Trophoblast cell (in vitro differentiated cells and primary cell): ENCODE measurements at regions not wholly inside any gene's neighbourhood (a gene's known extent, or its start where the extent isn't known, plus 50 kb on each side); places are given as distances from the start of the nearest gene placed in this dataset.

ENCODE experiments used
- DNase-seq, 2 donors: peaks; one replicate each; pipeline ENCODE4 v3.0.0-alpha.2; 2016
- H2AFZ ChIP-seq: 2 replicates; pipeline ENCODE4 v1.6.1; 2013; ENCODE audit warnings: low read length, moderate library complexity, mild to moderate bottlenecking; ENCODE audit not compliant: insufficient read depth, poor library complexity
- H2AK5ac ChIP-seq: 2 replicates; pipeline ENCODE4 v1.6.1; 2013; ENCODE audit warnings: mild to moderate bottlenecking, low read length
- H2BK120ac ChIP-seq: 2 replicates; pipeline ENCODE4 v1.6.1; 2013; ENCODE audit warnings: low read length, mild to moderate bottlenecking, moderate library complexity; ENCODE audit not compliant: insufficient read depth, poor library complexity
- H2BK12ac ChIP-seq: 2 replicates; pipeline ENCODE4 v1.6.1; 2013; ENCODE audit warnings: mild to moderate bottlenecking, low read length, moderate library complexity
- H2BK5ac ChIP-seq: 2 replicates; pipeline ENCODE4 v1.6.1; 2013; ENCODE audit warnings: low read length, low read depth, moderate library complexity, mild to moderate bottlenecking; ENCODE audit not compliant: poor library complexity
- H3K14ac ChIP-seq: 2 replicates; pipeline ENCODE4 v1.6.1; 2013; ENCODE audit warnings: mild to moderate bottlenecking, low read length
- H3K18ac ChIP-seq: 2 replicates; pipeline ENCODE4 v1.6.1; 2013; ENCODE audit warnings: mild to moderate bottlenecking, low read length
- H3K23ac ChIP-seq: 2 replicates; pipeline ENCODE4 v1.6.1; 2013; ENCODE audit warnings: low read length
- H3K27ac ChIP-seq: 2 replicates; pipeline ENCODE4 v1.5.1; 2013; ENCODE audit warnings: low read depth, mild to moderate bottlenecking, inconsistent platforms, low read length, moderate library complexity
- H3K27me3 ChIP-seq: 2 replicates; pipeline ENCODE4 v1.6.1; 2013; ENCODE audit warnings: inconsistent platforms, mild to moderate bottlenecking, low read length, moderate library complexity; ENCODE audit not compliant: insufficient read depth
- H3K36me3 ChIP-seq, 2 experiments: 1 replicate in 1 of 2; 2 replicates in 1 of 2; pipeline ENCODE4 v1.6.1; 2013; ENCODE audit warnings: low read length in 2 of 2, mild to moderate bottlenecking in 2 of 2, moderate library complexity in 1 of 2; ENCODE audit not compliant: insufficient read depth in 2 of 2, control insufficient read depth in 1 of 2
- H3K4ac ChIP-seq: 2 replicates; pipeline ENCODE4 v1.6.1; 2013; ENCODE audit warnings: low read depth, mild to moderate bottlenecking, low read length, moderate library complexity
- H3K4me1 ChIP-seq, 2 experiments: 1 replicate in 1 of 2; 2 replicates in 1 of 2; pipeline ENCODE4 v1.6.1; 2013; ENCODE audit warnings: low read length in 2 of 2, mild to moderate bottlenecking in 2 of 2, moderate library complexity in 1 of 2; ENCODE audit not compliant: insufficient read depth in 2 of 2, control insufficient read depth in 1 of 2
- H3K4me2 ChIP-seq: 2 replicates; pipeline ENCODE4 v1.6.1; 2013; ENCODE audit warnings: inconsistent platforms, mild to moderate bottlenecking, low read length, moderate library complexity
- H3K4me3 ChIP-seq: 2 replicates; pipeline ENCODE4 v1.5.1; 2013; ENCODE audit warnings: mild to moderate bottlenecking, low read depth, low read length, inconsistent platforms
- H3K79me1 ChIP-seq: one replicate; pipeline ENCODE4 v1.6.1; 2013; ENCODE audit warnings: low read length
- H3K79me2 ChIP-seq: 2 replicates; pipeline ENCODE4 v1.6.1; 2013; ENCODE audit warnings: low read length, mild to moderate bottlenecking; ENCODE audit not compliant: control insufficient read depth, insufficient read depth, poor library complexity
- H3K9ac ChIP-seq: 2 replicates; pipeline ENCODE4 v1.6.1; 2013; ENCODE audit warnings: mild to moderate bottlenecking, low read length
- H3K9me3 ChIP-seq: 2 replicates; pipeline ENCODE4 v1.6.1; 2013; ENCODE audit warnings: low read depth, mild to moderate bottlenecking, control low read depth, inconsistent platforms, low read length; ENCODE audit not compliant: insufficient read depth
- H4K12ac ChIP-seq: 2 replicates; pipeline ENCODE4 v1.6.1; 2013; ENCODE audit warnings: low read depth, mild to moderate bottlenecking, low read length, moderate library complexity
- H4K8ac ChIP-seq: 2 replicates; pipeline ENCODE4 v1.6.1; 2013; ENCODE audit warnings: low read depth, mild to moderate bottlenecking, low read length, moderate library complexity
- H4K91ac ChIP-seq: one replicate; pipeline ENCODE4 v1.6.1; 2013; ENCODE audit warnings: low read depth, mild to moderate bottlenecking, low read length, moderate library complexity
- WGBS: extraction: QIAGEN DNeasy Blood & Tissue Kit; methylation state at CpG from one replicate; pipeline ENCODE4 v1.1.7; 2013; ENCODE audit warnings: missing lambda C conversion rate; ENCODE audit not compliant: insufficient read length, insufficient coverage; ENCODE audit errors: extremely low coverage; 5-methylcytosine and 5-hydroxymethylcytosine counted together

- no peaks in the 10 kb centered on the region for H3K4me1 ChIP-seq
- no peaks in the 10 kb centered on the region for H3K79me2 ChIP-seq
- H3K4me3 ChIP-seq: no peak overlapping the region
- DNase-seq: no peak
- no peak overlapping the region for H3K14ac ChIP-seq
- no peaks in the 10 kb centered on the region for H3K79me1 ChIP-seq
- no peak overlapping the region for H2AFZ ChIP-seq
- H4K12ac ChIP-seq: no peak overlapping the region
- no peak overlapping the region for H3K23ac ChIP-seq
- no peaks in the 10 kb centered on the region for H3K27me3 ChIP-seq
- no peak overlapping the region for H4K91ac ChIP-seq
- no peaks in the 10 kb centered on the region for H3K9me3 ChIP-seq
- no peak overlapping the region for H3K4ac ChIP-seq
- H2BK12ac ChIP-seq: no peak overlapping the region
- H3K27ac ChIP-seq: no peak overlapping the region
- no CpG with 5 or more reads among the region's 3 CpGs for WGBS
- no peak overlapping the region for H2BK120ac ChIP-seq
- H3K36me3 ChIP-seq: no peaks in the 10 kb centered on the region
- no peak overlapping the region for H2AK5ac ChIP-seq
- H4K8ac ChIP-seq: no peak overlapping the region
- no peak overlapping the region for H3K9ac ChIP-seq
- no peak overlapping the region for H3K4me2 ChIP-seq
- no peak overlapping the region for H3K18ac ChIP-seq
- no peak overlapping the region for H2BK5ac ChIP-seq
Measured at GRCh38 chr11:25596701-25597100, 735.2 kb upstream of the ANO3 start.

DNA sequence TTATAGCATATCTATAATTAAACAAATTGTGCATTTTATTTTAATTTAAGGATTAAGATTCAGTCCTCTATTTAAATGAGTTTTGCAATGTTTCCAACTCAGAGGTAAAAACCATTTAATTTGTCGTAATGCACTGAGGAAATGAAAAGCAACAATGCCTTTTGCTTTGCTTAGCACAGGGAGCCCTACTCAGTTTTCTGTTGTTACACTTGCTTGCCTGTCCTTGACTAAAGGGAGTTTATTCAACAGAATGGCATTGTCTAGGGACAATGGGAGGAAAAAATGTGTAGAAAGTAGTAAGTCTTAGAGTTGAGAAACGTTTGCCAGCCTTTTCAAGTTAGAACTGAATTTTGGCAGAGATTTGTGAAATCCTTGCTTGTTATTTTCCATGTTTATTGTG is 734.2 kb upstream of the ANO3 start:
- Histone ChIP-seq H3K23ac (no peak overlapping the region), H2BK120ac (no peak overlapping the region), H3K27ac (no peak overlapping the region), H2BK5ac (no peak overlapping the region), H3K4me1 (no peaks in the 10 kb centered on the region), H3K36me3 (no peaks in the 10 kb centered on the region), H3K79me1 (no peaks in the 10 kb centered on the region), H3K9ac (no peak overlapping the region), H4K12ac (no peak overlapping the region), H3K4me2 (no peak overlapping the region), H3K4me3 (no peak overlapping the region), H4K91ac (no peak overlapping the region), H3K79me2 (no peaks in the 10 kb centered on the region), H2AK5ac (no peak overlapping the region), H2BK12ac (no peak overlapping the region), H3K18ac (no peak overlapping the region), H3K9me3 (no peaks in the 10 kb centered on the region), H3K27me3 (no peaks in the 10 kb centered on the region), H3K14ac (no peak overlapping the region), H3K4ac (no peak overlapping the region), H4K8ac (no peak overlapping the region), H2AFZ (no peak overlapping the region)
- no peak for DNase-seq
- WGBS: no CpG with 5 or more reads among the region's 2 CpGs

- H3K79me2 ChIP-seq: no peaks in the 10 kb centered on the region
- no peaks in the 10 kb centered on the region for H3K36me3 ChIP-seq
- H3K27ac ChIP-seq: no peak overlapping the region
- H2BK12ac ChIP-seq: no peak overlapping the region
- H3K4ac ChIP-seq: no peak overlapping the region
- no peak for DNase-seq
- H2AFZ ChIP-seq: no peak overlapping the region
- H3K79me1 ChIP-seq: no peaks in the 10 kb centered on the region
- H3K4me3 ChIP-seq: no peak overlapping the region
- H2BK120ac ChIP-seq: no peak overlapping the region
- no peak overlapping the region for H2AK5ac ChIP-seq
- H4K91ac ChIP-seq: no peak overlapping the region
- no peak overlapping the region for H3K18ac ChIP-seq
- H3K27me3 ChIP-seq: no peaks in the 10 kb centered on the region
- no peak overlapping the region for H3K23ac ChIP-seq
- H2BK5ac ChIP-seq: no peak overlapping the region
- H3K9ac ChIP-seq: no peak overlapping the region
- H3K14ac ChIP-seq: no peak overlapping the region
- H3K4me1 ChIP-seq: no peaks in the 10 kb centered on the region
- no CpG with 5 or more reads among the region's 2 CpGs for WGBS
- H3K9me3 ChIP-seq: no peaks in the 10 kb centered on the region
- H4K12ac ChIP-seq: no peak overlapping the region
- no peak overlapping the region for H4K8ac ChIP-seq
- no peak overlapping the region for H3K4me2 ChIP-seq
Measured at GRCh38 chr11:25602149-25602548, 729.8 kb upstream of the ANO3 start.

- no peak overlapping the region for H2BK5ac ChIP-seq
- H3K4me2 ChIP-seq: no peak overlapping the region
- no peak overlapping the region for H3K27ac ChIP-seq
- H3K79me1 ChIP-seq: no peaks in the 10 kb centered on the region
- WGBS: no CpG with 5 or more reads among the region's 2 CpGs
- H3K4me1 ChIP-seq: no peaks in the 10 kb centered on the region
- no peak overlapping the region for H3K23ac ChIP-seq
- no peak overlapping the region for H2AFZ ChIP-seq
- H4K8ac ChIP-seq: no peak overlapping the region
- no peak overlapping the region for H3K14ac ChIP-seq
- H4K91ac ChIP-seq: no peak overlapping the region
- no peaks in the 10 kb centered on the region for H3K27me3 ChIP-seq
- no peak overlapping the region for H2AK5ac ChIP-seq
- no peak for DNase-seq
- H3K4ac ChIP-seq: no peak overlapping the region
- H2BK12ac ChIP-seq: no peak overlapping the region
- no peak overlapping the region for H2BK120ac ChIP-seq
- no peak overlapping the region for H3K18ac ChIP-seq
- no peak overlapping the region for H4K12ac ChIP-seq
- H3K9ac ChIP-seq: no peak overlapping the region
- H3K4me3 ChIP-seq: no peak overlapping the region
- no peaks in the 10 kb centered on the region for H3K36me3 ChIP-seq
- H3K79me2 ChIP-seq: no peaks in the 10 kb centered on the region
- no peaks in the 10 kb centered on the region for H3K9me3 ChIP-seq
Measured at GRCh38 chr11:25602959-25603358, 729.0 kb upstream of the ANO3 start.
